ENCODE measurements at regions not wholly inside any gene's neighbourhood (a gene's known extent, or its start where the extent isn't known, plus 50 kb on each side); places are given as distances from the start of the nearest gene placed in this dataset.

GRCh38 chr2:181241366-181241765 lies 215.8 kb upstream of the ITGA4 start:
- no peak for TF ChIP-seq CTCF (optimal IDR thresholded peaks at IDR 0.05 in 1 of 3, IDR thresholded peaks at IDR 0.05 in 1 of 3, conservative IDR thresholded peaks at IDR 0.05 in 1 of 3; ENCODE audit: extremely low read depth in 1 of 3, insufficient read depth in 2 of 3, low read length in 3 of 3)
- no peak for TF ChIP-seq EZH2 (IDR thresholded peaks at IDR 0.05; ENCODE audit: low read length)
- H3K27me3 ChIP-seq (ENCODE audit: control insufficient read depth, extremely low read depth, insufficient read depth, low read length), result no peaks in the 10 kb centered on the region
- H3K27ac ChIP-seq (ENCODE audit: control insufficient read depth, insufficient read depth, low read length), result no peak overlapping the region
- no peaks in the 10 kb centered on the region for H3K4me1 ChIP-seq (ENCODE audit: control insufficient read depth, extremely low read depth, insufficient read depth, low read length)
- dilution Hi-C loops (cut with MboI; ENCODE audit: extremely low pct_ligation_motif_present, low sequenced_read_pairs), result no loop called here
- H3K4me2 ChIP-seq (ENCODE audit: control insufficient read depth, extremely low read depth, insufficient read depth, low read depth, low read length), result no peak overlapping the region
- FAIRE-seq (no peak), DNase-seq (ENCODE audit: low read depth, low spot score) (no peak)
- no peak overlapping the region for H2AFZ ChIP-seq (ENCODE audit: control insufficient read depth, low read length)
- H3K36me3 ChIP-seq (ENCODE audit: control insufficient read depth in 2 of 2, extremely low read depth in 1 of 2, insufficient read depth in 2 of 2, low read length in 2 of 2), result no peaks in the 10 kb centered on the region
- no peaks in the 10 kb centered on the region for H4K20me1 ChIP-seq (ENCODE audit: control insufficient read depth, extremely low read depth, insufficient read depth, low read length)
- no peaks in the 10 kb centered on the region for H3K9me1 ChIP-seq (ENCODE audit: control insufficient read depth, extremely low read depth, insufficient read depth, low read length)
- H3K4me3 ChIP-seq (ENCODE audit: control insufficient read depth in 2 of 3, extremely low read depth in 1 of 3, insufficient read depth in 2 of 3, low read depth in 1 of 3, low read length in 3 of 3), result no peak overlapping the region
- no peaks in the 10 kb centered on the region for H3K9me3 ChIP-seq (ENCODE audit: control insufficient read depth, low read depth, low read length)
- H3K79me2 ChIP-seq (ENCODE audit: control insufficient read depth, insufficient read depth, low read length), result no peaks in the 10 kb centered on the region
- H3K9ac ChIP-seq (ENCODE audit: control insufficient read depth, extremely low read depth, insufficient read depth, low read length), result no peak overlapping the region

- Histone ChIP-seq H3K79me2 (ENCODE audit: control insufficient read depth, insufficient read depth, low read length) (no peaks in the 10 kb centered on the region), H3K27ac (ENCODE audit: control insufficient read depth, insufficient read depth, low read length) (no peak overlapping the region), H3K27me3 (ENCODE audit: control insufficient read depth, extremely low read depth, insufficient read depth, low read length) (no peaks in the 10 kb centered on the region), H3K9me1 (ENCODE audit: control insufficient read depth, extremely low read depth, insufficient read depth, low read length) (no peaks in the 10 kb centered on the region), H3K4me2 (ENCODE audit: control insufficient read depth, extremely low read depth, insufficient read depth, low read depth, low read length) (no peak overlapping the region), H3K9me3 (ENCODE audit: control insufficient read depth, low read depth, low read length) (no peaks in the 10 kb centered on the region), H2AFZ (ENCODE audit: control insufficient read depth, low read length) (no peak overlapping the region), H3K4me3 (ENCODE audit: control insufficient read depth in 2 of 3, extremely low read depth in 1 of 3, insufficient read depth in 2 of 3, low read depth in 1 of 3, low read length in 3 of 3) (no peak overlapping the region), H3K4me1 (ENCODE audit: control insufficient read depth, extremely low read depth, insufficient read depth, low read length) (no peaks in the 10 kb centered on the region), H4K20me1 (ENCODE audit: control insufficient read depth, extremely low read depth, insufficient read depth, low read length) (no peaks in the 10 kb centered on the region), H3K9ac (ENCODE audit: control insufficient read depth, extremely low read depth, insufficient read depth, low read length) (no peak overlapping the region), H3K36me3 (ENCODE audit: control insufficient read depth in 2 of 2, extremely low read depth in 1 of 2, insufficient read depth in 2 of 2, low read length in 2 of 2) (no peaks in the 10 kb centered on the region)
- no peak for DNase-seq (ENCODE audit: low read depth, low spot score)
- no peak for FAIRE-seq
- no peak for TF ChIP-seq CTCF (optimal IDR thresholded peaks at IDR 0.05 in 1 of 3, IDR thresholded peaks at IDR 0.05 in 1 of 3, conservative IDR thresholded peaks at IDR 0.05 in 1 of 3; ENCODE audit: extremely low read depth in 1 of 3, insufficient read depth in 2 of 3, low read length in 3 of 3)
- no peak for TF ChIP-seq EZH2 (IDR thresholded peaks at IDR 0.05; ENCODE audit: low read length)
- dilution Hi-C loops (cut with MboI; ENCODE audit: extremely low pct_ligation_motif_present, low sequenced_read_pairs), result no loop called here
Measured at GRCh38 chr2:181241797-181242196, 215.4 kb upstream of the ITGA4 start.
